ENCODE measurements at regions not wholly inside any gene's neighbourhood (a gene's known extent, or its start where the extent isn't known, plus 50 kb on each side); places are given as distances from the start of the nearest gene placed in this dataset.

DNA sequence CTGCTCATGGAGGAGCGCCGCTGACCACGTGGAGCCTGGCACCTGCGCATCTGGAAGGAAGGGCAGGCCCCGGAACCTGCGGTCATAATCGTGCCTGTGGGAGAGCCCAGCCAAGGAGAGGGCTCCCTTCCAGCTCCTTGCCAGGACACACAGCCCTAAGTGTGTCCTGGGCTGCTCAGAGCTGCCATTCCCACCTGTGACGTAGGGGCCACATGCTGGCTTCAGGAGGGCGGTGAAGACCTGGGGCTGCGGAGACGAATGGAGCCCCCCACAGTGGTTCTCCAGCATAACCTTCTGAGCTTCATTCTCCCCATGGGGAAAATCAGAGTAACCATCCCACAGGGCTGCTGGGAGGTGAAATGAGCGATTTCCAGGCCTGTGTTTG lies 127.6 kb upstream of the CHST15 start:
- no peak for DNase-seq (ENCODE audit: low read depth)
- TF ChIP-seq, protein P1, sequence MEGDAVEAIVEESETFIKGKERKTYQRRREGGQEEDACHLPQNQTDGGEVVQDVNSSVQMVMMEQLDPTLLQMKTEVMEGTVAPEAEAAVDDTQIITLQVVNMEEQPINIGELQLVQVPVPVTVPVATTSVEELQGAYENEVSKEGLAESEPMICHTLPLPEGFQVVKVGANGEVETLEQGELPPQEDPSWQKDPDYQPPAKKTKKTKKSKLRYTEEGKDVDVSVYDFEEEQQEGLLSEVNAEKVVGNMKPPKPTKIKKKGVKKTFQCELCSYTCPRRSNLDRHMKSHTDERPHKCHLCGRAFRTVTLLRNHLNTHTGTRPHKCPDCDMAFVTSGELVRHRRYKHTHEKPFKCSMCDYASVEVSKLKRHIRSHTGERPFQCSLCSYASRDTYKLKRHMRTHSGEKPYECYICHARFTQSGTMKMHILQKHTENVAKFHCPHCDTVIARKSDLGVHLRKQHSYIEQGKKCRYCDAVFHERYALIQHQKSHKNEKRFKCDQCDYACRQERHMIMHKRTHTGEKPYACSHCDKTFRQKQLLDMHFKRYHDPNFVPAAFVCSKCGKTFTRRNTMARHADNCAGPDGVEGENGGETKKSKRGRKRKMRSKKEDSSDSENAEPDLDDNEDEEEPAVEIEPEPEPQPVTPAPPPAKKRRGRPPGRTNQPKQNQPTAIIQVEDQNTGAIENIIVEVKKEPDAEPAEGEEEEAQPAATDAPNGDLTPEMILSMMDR (IDR thresholded peaks at IDR 0.05; ENCODE audit: insufficient read depth, low read depth, low read length, missing control alignments) = no peak
- no peak overlapping the region for H3K4me3 ChIP-seq (ENCODE audit: low read depth, low read length)

DNA sequence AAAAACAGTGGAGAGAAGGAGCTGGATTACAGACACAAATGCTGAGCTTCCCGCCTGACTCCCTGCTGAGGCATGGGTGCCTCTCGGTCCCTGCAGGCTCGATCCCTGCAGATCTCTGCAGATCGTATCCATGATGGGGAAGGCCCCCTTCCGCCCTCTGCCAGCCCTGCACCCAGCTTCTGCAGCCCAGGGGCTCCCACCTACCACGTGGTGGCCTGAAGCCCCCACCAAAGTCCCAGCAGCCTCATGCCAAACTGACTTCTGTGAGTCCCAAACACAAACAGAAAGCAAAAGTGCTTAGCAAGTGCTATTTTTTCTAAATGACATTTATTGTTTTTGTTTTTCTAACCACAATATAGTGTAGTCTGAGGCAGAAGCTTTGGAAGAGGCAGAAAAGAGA lies 127.1 kb upstream of the CHST15 start:
- TF ChIP-seq, protein P1 (IDR thresholded peaks at IDR 0.05; ENCODE audit: insufficient read depth, low read depth, low read length, missing control alignments) = no peak
- peak; percentile 28 for DNase-seq (ENCODE audit: low read depth)
- H3K4me3 ChIP-seq (ENCODE audit: low read depth, low read length) = no peak overlapping the region

DNA sequence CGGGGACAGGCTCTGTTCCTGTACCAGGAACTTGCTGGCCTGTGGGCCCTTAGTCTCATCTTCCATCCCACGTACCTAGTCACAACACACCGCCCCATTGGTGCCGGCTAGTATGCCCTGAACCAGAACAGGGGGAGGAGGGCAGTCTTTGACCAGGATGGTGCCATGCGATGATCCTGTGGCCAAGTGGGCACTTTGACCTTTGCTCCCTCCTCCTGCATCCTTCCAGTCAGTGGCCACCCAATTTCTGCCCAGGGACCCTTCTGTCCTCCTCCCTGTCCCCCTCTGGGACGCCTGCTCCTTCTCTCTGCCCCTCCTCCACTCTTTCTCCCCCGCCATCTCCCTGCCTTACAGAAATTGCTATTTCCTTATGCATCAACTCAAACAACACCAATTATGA lies 126.3 kb upstream of the CHST15 start:
- TF ChIP-seq, protein P1 (IDR thresholded peaks at IDR 0.05; ENCODE audit: insufficient read depth, low read depth, low read length, missing control alignments) = no peak
- H3K4me3 ChIP-seq (ENCODE audit: low read depth, low read length) = no peak overlapping the region
- no peak for DNase-seq (ENCODE audit: low read depth)

DNA sequence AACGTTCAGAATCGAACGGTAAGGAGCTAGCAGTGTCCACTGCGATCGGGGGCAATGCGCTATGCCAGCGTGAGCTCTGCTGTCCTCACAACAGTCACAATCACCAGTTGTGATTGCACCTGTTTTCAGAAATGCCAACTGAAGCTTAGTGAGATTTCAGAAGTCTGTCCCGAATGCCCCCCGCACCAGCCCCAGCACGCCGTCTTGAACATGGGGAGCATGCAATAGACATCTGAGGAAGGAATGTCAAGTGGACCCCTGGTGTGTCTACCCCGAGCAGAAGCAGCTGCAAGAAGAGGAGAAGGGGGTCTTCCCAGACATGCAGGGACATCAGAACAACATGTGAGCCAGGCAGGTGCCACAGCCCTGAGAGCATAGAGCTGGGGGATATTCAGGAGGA lies 125.7 kb upstream of the CHST15 start:
- no peak for DNase-seq (ENCODE audit: low read depth)
- no peak overlapping the region for H3K4me3 ChIP-seq (ENCODE audit: low read depth, low read length)
- TF ChIP-seq, protein P1 (IDR thresholded peaks at IDR 0.05; ENCODE audit: insufficient read depth, low read depth, low read length, missing control alignments) = no peak

DNA sequence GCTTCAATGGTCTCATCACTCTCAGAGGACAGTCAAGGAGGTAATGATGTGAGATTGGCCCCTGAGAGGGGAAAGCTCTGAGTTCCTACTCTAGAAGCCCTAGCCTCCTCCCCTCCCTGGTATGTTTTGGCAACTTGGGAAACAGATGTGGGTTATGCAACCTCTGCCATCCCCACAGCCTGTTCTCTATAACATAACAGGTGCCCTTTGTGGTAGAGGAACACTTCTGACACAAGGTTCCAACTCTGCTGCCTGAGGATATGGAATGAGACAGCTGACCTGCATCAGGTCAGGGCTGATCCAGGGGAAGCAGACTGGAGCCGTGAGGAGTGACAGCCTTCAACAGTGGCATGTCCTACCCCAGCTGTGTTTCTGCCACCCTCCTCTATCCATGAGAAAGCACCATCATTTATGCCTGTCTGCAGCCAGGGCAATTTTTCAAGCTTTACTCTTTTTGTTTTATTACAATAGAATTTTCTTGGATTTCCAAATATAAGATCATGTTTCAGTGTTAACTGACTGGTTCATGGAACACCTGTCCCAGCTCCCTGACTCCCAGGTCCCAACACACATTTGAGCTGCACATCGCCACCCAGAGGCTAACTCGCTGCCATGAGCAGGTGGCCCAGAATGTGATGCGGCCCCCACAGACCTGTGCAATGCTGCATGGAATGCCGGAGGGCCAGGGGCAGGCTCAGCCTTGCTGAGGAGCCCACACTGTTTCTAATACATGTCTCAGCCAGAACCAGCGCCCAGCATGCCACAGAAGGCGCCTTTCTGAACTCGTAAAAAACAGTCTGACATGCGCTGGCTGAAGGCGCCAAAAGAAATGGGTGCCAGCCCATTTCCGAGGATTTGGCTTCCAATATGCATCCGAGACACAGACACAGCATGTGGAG lies 124.8 kb upstream of the CHST15 start:
- H3K4me3 ChIP-seq (ENCODE audit: low read depth, low read length) = no peak overlapping the region
- DNase-seq (ENCODE audit: low read depth) = no peak
- TF ChIP-seq, protein P1 (IDR thresholded peaks at IDR 0.05; ENCODE audit: insufficient read depth, low read depth, low read length, missing control alignments) = no peak

DNA sequence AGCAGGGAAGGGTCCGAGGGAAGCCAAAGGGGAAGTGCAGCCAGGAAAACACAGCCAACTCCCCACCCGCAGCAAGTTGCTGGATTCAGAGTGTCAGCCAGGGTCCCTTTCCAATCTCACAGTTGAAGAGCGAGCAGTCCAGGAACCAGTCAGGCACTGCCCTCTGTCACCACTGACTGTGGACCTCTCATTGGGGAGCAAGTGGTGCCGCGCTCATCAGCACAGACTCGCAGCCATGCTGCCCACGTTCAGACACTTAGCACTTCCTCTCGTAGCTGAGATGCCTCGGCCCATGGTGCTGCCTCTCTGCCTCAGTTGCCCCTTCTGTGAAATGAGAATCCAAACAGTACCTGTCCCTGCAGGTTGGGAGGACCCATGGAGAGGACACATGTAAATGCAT lies 123.6 kb upstream of the CHST15 start:
- H3K4me3 ChIP-seq (ENCODE audit: low read depth, low read length) = no peak overlapping the region
- no peak for DNase-seq (ENCODE audit: low read depth)
- TF ChIP-seq, protein P1 (IDR thresholded peaks at IDR 0.05; ENCODE audit: insufficient read depth, low read depth, low read length, missing control alignments) = no peak

Data from GM12865 (cell line).